ENCODE measurements at regions not wholly inside any gene's neighbourhood (a gene's known extent, or its start where the extent isn't known, plus 50 kb on each side); places are given as distances from the start of the nearest gene placed in this dataset.

DNA sequence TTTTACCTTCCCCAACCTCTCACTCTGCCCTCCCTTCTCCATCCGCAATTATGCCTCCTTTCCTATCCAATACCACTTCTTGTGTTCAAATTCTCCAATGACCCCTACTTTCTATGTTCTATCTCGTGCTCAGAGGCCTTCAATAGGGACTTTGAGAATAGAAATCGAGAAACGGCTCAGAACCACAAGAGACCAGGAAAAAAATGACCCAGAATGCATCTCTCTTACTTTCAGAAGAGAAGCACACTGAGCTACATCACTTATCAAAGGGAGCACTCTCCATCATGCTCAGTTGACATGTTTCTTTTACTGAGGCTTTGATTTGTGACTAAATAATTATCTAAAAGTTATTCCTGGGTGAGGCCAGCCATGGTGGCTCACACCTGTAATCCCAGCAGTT is 162.4 kb upstream of the PRICKLE2 start:
- ATAC-seq (no peak), FAIRE-seq (no peak), DNase-seq (ENCODE audit: low read depth in 1 of 2, low spot score in 1 of 2) (no peak)
- no peak overlapping the region for H3K4me3 ChIP-seq
- ChIA-PET CTCF (no interaction called here), POLR2A (no interaction called here)
- WGBS (ENCODE audit: missing lambda C conversion rate) = 56% methylated on average over 4 of the region's 4 CpGs
- no peak overlapping the region for H3K4me2 ChIP-seq
- TF ChIP-seq MAFK (IDR thresholded peaks at IDR 0.05; ENCODE audit: partially characterized antibody) (no peak), CHD4 (IDR thresholded peaks at IDR 0.05; ENCODE audit: borderline replicate concordance) (no peak), MAZ (IDR thresholded peaks at IDR 0.05; ENCODE audit: borderline replicate concordance, low read depth, low read length) (no peak), HOXB13 (CRISPR knock-in tag; IDR thresholded peaks at IDR 0.05; ENCODE audit: low read depth) (no peak), KDM1A (IDR thresholded peaks at IDR 0.05; ENCODE audit: low read depth) (no peak), MYC (IDR thresholded peaks at IDR 0.05; ENCODE audit: borderline replicate concordance, low read length) (no peak), JUNB (IDR thresholded peaks at IDR 0.05) (no peak), EHMT2 (IDR thresholded peaks at IDR 0.05; ENCODE audit: low read depth) (no peak), ZNF302 (CRISPR knock-in tag; IDR thresholded peaks at IDR 0.05) (no peak), FOSB (CRISPR knock-in tag; IDR thresholded peaks at IDR 0.05) (no peak)
- TF ChIP-seq, protein P1, sequence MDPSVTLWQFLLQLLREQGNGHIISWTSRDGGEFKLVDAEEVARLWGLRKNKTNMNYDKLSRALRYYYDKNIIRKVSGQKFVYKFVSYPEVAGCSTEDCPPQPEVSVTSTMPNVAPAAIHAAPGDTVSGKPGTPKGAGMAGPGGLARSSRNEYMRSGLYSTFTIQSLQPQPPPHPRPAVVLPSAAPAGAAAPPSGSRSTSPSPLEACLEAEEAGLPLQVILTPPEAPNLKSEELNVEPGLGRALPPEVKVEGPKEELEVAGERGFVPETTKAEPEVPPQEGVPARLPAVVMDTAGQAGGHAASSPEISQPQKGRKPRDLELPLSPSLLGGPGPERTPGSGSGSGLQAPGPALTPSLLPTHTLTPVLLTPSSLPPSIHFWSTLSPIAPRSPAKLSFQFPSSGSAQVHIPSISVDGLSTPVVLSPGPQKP (IDR thresholded peaks at IDR 0.05; ENCODE audit: low read depth, low read length) = no peak
- TF ChIP-seq, protein P2, sequence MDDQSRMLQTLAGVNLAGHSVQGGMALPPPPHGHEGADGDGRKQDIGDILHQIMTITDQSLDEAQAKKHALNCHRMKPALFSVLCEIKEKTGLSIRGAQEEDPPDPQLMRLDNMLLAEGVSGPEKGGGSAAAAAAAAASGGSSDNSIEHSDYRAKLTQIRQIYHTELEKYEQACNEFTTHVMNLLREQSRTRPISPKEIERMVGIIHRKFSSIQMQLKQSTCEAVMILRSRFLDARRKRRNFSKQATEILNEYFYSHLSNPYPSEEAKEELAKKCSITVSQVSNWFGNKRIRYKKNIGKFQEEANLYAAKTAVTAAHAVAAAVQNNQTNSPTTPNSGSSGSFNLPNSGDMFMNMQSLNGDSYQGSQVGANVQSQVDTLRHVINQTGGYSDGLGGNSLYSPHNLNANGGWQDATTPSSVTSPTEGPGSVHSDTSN (IDR thresholded peaks at IDR 0.05) = no peak
- TF ChIP-seq, protein P3, sequence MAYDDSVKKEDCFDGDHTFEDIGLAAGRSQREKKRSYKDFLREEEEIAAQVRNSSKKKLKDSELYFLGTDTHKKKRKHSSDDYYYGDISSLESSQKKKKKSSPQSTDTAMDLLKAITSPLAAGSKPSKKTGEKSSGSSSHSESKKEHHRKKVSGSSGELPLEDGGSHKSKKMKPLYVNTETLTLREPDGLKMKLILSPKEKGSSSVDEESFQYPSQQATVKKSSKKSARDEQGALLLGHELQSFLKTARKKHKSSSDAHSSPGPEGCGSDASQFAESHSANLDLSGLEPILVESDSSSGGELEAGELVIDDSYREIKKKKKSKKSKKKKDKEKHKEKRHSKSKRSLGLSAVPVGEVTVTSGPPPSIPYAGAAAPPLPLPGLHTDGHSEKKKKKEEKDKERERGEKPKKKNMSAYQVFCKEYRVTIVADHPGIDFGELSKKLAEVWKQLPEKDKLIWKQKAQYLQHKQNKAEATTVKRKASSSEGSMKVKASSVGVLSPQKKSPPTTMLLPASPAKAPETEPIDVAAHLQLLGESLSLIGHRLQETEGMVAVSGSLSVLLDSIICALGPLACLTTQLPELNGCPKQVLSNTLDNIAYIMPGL (CRISPR knock-in tag; IDR thresholded peaks at IDR 0.05; ENCODE audit: borderline replicate concordance) = no peak
- TF ChIP-seq, protein P4, sequence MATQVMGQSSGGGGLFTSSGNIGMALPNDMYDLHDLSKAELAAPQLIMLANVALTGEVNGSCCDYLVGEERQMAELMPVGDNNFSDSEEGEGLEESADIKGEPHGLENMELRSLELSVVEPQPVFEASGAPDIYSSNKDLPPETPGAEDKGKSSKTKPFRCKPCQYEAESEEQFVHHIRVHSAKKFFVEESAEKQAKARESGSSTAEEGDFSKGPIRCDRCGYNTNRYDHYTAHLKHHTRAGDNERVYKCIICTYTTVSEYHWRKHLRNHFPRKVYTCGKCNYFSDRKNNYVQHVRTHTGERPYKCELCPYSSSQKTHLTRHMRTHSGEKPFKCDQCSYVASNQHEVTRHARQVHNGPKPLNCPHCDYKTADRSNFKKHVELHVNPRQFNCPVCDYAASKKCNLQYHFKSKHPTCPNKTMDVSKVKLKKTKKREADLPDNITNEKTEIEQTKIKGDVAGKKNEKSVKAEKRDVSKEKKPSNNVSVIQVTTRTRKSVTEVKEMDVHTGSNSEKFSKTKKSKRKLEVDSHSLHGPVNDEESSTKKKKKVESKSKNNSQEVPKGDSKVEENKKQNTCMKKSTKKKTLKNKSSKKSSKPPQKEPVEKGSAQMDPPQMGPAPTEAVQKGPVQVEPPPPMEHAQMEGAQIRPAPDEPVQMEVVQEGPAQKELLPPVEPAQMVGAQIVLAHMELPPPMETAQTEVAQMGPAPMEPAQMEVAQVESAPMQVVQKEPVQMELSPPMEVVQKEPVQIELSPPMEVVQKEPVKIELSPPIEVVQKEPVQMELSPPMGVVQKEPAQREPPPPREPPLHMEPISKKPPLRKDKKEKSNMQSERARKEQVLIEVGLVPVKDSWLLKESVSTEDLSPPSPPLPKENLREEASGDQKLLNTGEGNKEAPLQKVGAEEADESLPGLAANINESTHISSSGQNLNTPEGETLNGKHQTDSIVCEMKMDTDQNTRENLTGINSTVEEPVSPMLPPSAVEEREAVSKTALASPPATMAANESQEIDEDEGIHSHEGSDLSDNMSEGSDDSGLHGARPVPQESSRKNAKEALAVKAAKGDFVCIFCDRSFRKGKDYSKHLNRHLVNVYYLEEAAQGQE (IDR thresholded peaks at IDR 0.05) = no peak
- no peaks in the 10 kb centered on the region; the same call in 2 of the 3 replicates for H3K4me1 ChIP-seq
- no peak overlapping the region for H3K27ac ChIP-seq
- no peaks in the 10 kb centered on the region for H3K9me3 ChIP-seq

GRCh38 chr3:64385277-64385676 is 160.0 kb upstream of the PRICKLE2 start:
- no peak overlapping the region for H3K27ac ChIP-seq
- no peak for TF ChIP-seq NR3C1 (IDR thresholded peaks at IDR 0.05)
- no peak for TF ChIP-seq MYC (IDR thresholded peaks at IDR 0.05; ENCODE audit: borderline replicate concordance, low read length)
- no peak for TF ChIP-seq E2F6 (IDR thresholded peaks at IDR 0.05; ENCODE audit: borderline replicate concordance, low read depth)
- no peak for TF ChIP-seq POLR2AphosphoS2 (conservative IDR thresholded peaks at IDR 0.05; ENCODE audit: low read length)
- TF ChIP-seq JUN (IDR thresholded peaks at IDR 0.05) = no peak
- TF ChIP-seq ZSCAN20 (CRISPR knock-in tag; IDR thresholded peaks at IDR 0.05) = no peak
- TF ChIP-seq EHF (CRISPR knock-in tag; IDR thresholded peaks at IDR 0.05) = no peak
- TF ChIP-seq, protein P1 (IDR thresholded peaks at IDR 0.05; ENCODE audit: low read depth, low read length) = no peak
- TF ChIP-seq HEYL (CRISPR knock-in tag; IDR thresholded peaks at IDR 0.05) = no peak
- TF ChIP-seq ESRRA (IDR thresholded peaks at IDR 0.05; ENCODE audit: borderline replicate concordance, low read length) = no peak
- H3K4me1 ChIP-seq = no peaks in the 10 kb centered on the region; the same call in 2 of the 3 replicates
- DNase-seq (ENCODE audit: low read depth in 1 of 2, low spot score in 1 of 2) (no peak), FAIRE-seq (no peak), ATAC-seq (no peak)
- no peaks in the 10 kb centered on the region for H3K9me3 ChIP-seq
- H3K4me2 ChIP-seq = no peak overlapping the region
- ChIA-PET CTCF (no interaction called here), POLR2A (no interaction called here)
- 85% methylated on average over 5 of the region's 5 CpGs for WGBS (ENCODE audit: missing lambda C conversion rate)
- H3K4me3 ChIP-seq = no peak overlapping the region
